Testis (tissue), 2 donors: ENCODE measurements at regions not wholly inside any gene's neighbourhood (a gene's known extent, or its start where the extent isn't known, plus 50 kb on each side); places are given as distances from the start of the nearest gene placed in this dataset.

ENCODE experiments used
- DNase-seq: peaks from one replicate; pipeline ENCODE4 v3.0.0-alpha.2; 2019
- H3K27ac ChIP-seq, 2 donors: fragments of 200-600 bp; sonication (generic); one replicate each; pipeline ENCODE4 v1.5.1; 2019
- H3K27me3 ChIP-seq: fragments of 200-600 bp; sonication (generic); one replicate; pipeline ENCODE4 v1.5.1; 2019
- H3K36me3 ChIP-seq: fragments of 200-600 bp; sonication (generic); one replicate; pipeline ENCODE4 v1.5.1; 2017; ENCODE audit warnings: low read depth; ENCODE audit errors: missing control alignments
- H3K4me1 ChIP-seq: fragments of 200-600 bp; sonication (generic); one replicate; pipeline ENCODE4 v1.5.1; 2019
- H3K4me3 ChIP-seq, 2 donors: fragments of 200-600 bp; sonication (generic); one replicate each; pipeline ENCODE4 v1.5.1; 2017 to 2019
- H3K9me3 ChIP-seq: fragments of 200-600 bp; sonication (generic); one replicate; pipeline ENCODE4 v1.5.1; 2017
- CTCF ChIP-seq, 3 experiments: fragments of 450-650 bp in 2 of 3; fragments of 200-600 bp in 1 of 3; sonication (generic) in 1 of 3; IDR thresholded peaks; one replicate each; pipeline ENCODE4 v1.5.1; 2016 to 2019; ENCODE audit warnings: antibody characterized with exemption in 3 of 3, mild to moderate bottlenecking in 2 of 3, moderate library complexity in 1 of 3
- POLR2A ChIP-seq: fragments of 450-650 bp; IDR thresholded peaks from one replicate; pipeline ENCODE4 v1.6.1; 2017; ENCODE audit warnings: antibody characterized with exemption, mild to moderate bottlenecking, moderate library complexity
- WGBS, 2 donors: methylation state at CpG; one replicate each; pipeline ENCODE4 v1.1.5; 2018; 5-methylcytosine and 5-hydroxymethylcytosine counted together
- intact Hi-C: fragments of 100-400 bp; cut with DNase I; formaldehyde crosslinking; loops from one replicate; pipeline ENCODE4 v1.15.1; 2023; ENCODE audit warnings: low total_unique reads

GRCh38 chr3:64459711-64460110 lies 228.1 kb downstream of the ADAMTS9 start:
- H3K4me3 ChIP-seq: no peak overlapping the region
- 88 to 93% methylated on average over 4 of the region's 4 CpGs for WGBS, 2 donors
- no peak overlapping the region for H3K27ac ChIP-seq
- DNase-seq: no peak
- TF ChIP-seq POLR2A: no peak
- no peaks in the 10 kb centered on the region for H3K36me3 ChIP-seq
- no peaks in the 10 kb centered on the region for H3K27me3 ChIP-seq
- H3K9me3 ChIP-seq: no peaks in the 10 kb centered on the region
- intact Hi-C loops: no loop called here
- H3K4me1 ChIP-seq: no peaks in the 10 kb centered on the region

- Histone ChIP-seq H3K27me3 (no peaks in the 10 kb centered on the region), H3K9me3 (no peaks in the 10 kb centered on the region), H3K4me3 (no peak overlapping the region), H3K27ac (no peak overlapping the region), H3K36me3 (no peaks in the 10 kb centered on the region), H3K4me1 (no peaks in the 10 kb centered on the region)
- TF ChIP-seq CTCF (IDR thresholded peaks at IDR 0.05) (no peak), POLR2A (no peak)
- intact Hi-C loops: no loop called here
- 82 to 85% methylated on average over 5 of the region's 5 CpGs for WGBS, 2 donors
- DNase-seq: no peak
Observed at GRCh38 chr3:64457811-64458210, 230.0 kb downstream of the ADAMTS9 start.

GRCh38 chr3:64456674-64457073 lies 231.1 kb downstream of the ADAMTS9 start:
- Histone ChIP-seq H3K4me3 (no peak overlapping the region), H3K4me1 (no peaks in the 10 kb centered on the region), H3K27me3 (no peaks in the 10 kb centered on the region), H3K27ac (no peak overlapping the region), H3K9me3 (no peaks in the 10 kb centered on the region), H3K36me3 (no peaks in the 10 kb centered on the region)
- TF ChIP-seq CTCF (IDR thresholded peaks at IDR 0.05) (no peak), POLR2A (no peak)
- WGBS, 2 donors: 37 to 47% methylated on average over 2 of the region's 2 CpGs
- no peak for DNase-seq
- intact Hi-C loops: no loop called here

- intact Hi-C loops: no loop called here
- no peaks in the 10 kb centered on the region for H3K36me3 ChIP-seq
- no peaks in the 10 kb centered on the region for H3K9me3 ChIP-seq
- H3K4me3 ChIP-seq: no peak overlapping the region
- no peaks in the 10 kb centered on the region for H3K27me3 ChIP-seq
- no peak for DNase-seq
- TF ChIP-seq POLR2A (no peak), CTCF (IDR thresholded peaks at IDR 0.05) (no peak)
- no peak overlapping the region for H3K27ac ChIP-seq
- no peaks in the 10 kb centered on the region for H3K4me1 ChIP-seq
Observed at GRCh38 chr3:64455351-64455750, 230.1 kb upstream of the PRICKLE2 start.

- Histone ChIP-seq H3K9me3 (no peaks in the 10 kb centered on the region), H3K27ac (no peak overlapping the region), H3K36me3 (no peaks in the 10 kb centered on the region), H3K4me1 (no peaks in the 10 kb centered on the region), H3K27me3 (no peaks in the 10 kb centered on the region), H3K4me3 (no peak overlapping the region)
- intact Hi-C loops: no loop called here
- no peak for DNase-seq
- WGBS, 2 donors: 88 to 90% methylated on average over 5 of the region's 5 CpGs
- TF ChIP-seq POLR2A: no peak
- TF ChIP-seq CTCF (IDR thresholded peaks at IDR 0.05): no peak
Observed at GRCh38 chr3:64454768-64455167, 229.5 kb upstream of the PRICKLE2 start.
